HG03025 (cell line): ENCODE measurements at regions not wholly inside any gene's neighbourhood (a gene's known extent, or its start where the extent isn't known, plus 50 kb on each side); places are given as distances from the start of the nearest gene placed in this dataset.
"Not testable (repeated sequence)": the region's sequence is repeated elsewhere in the genome, so short reads cannot be mapped to it uniquely, and the experiment has no call there.

Experiments used
- ATAC-seq: cut with Tn5 transposase; IDR thresholded peaks from one replicate; pipeline ENCODE4 v1.9.1; 2021; ENCODE audit warnings: mild to moderate bottlenecking, moderate library complexity; ENCODE audit not compliant: unreplicated experiment, low FRiP score

DNA sequence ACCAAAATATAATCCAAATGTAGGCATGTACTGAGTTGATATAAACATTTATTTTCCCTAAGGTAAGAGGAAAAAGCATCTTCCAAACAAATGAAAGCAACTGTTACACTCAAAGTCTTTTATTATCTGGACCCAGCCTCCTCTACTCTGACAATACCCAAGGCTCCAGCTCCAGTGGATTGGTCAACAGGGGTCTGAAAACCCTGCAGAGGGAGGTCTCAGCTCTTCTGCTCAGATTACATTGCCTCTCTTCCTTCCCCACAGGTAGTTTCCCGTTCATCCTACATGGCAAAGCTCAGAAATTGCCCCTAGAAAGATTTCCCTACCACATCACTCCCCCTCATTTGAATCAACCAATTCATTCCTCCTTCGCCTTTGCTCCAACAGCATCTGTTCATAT is 457.0 kb downstream of the METTL4 start:
- ATAC-seq: no peak

GRCh38 chr18:2114765-2115164 is 456.5 kb downstream of the METTL4 start:
- ATAC-seq: no peak

- no peak for ATAC-seq
Measured at GRCh38 chr18:2121224-2121623, 450.1 kb downstream of the METTL4 start.

- ATAC-seq: no peak
Measured at GRCh38 chr18:2123077-2123476, 448.2 kb downstream of the METTL4 start.

DNA sequence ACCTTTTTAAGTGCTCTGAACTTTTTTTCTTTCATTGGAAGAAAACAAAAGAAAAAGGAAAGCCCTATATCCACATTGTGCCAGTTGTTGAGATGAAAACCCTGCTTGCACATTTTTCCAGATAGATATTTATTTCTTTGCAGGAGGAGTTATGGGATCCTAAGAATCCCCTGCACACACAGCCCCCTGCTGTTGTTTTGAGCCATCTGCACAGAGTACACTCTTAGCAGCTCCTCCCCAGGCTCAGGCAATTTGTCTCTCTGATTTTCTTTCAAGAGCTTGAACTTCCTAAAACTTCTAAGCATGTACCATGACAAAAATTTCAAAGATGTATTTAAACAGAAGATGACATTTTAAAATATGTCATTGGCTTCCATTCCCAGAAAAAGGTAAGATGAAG is 436.9 kb downstream of the METTL4 start:
- no peak for ATAC-seq

- no peak for ATAC-seq
Measured at GRCh38 chr18:2135309-2135708, 436.0 kb downstream of the METTL4 start.

GRCh38 chr18:2138552-2138951 is 432.8 kb downstream of the METTL4 start:
- no peak for ATAC-seq

DNA sequence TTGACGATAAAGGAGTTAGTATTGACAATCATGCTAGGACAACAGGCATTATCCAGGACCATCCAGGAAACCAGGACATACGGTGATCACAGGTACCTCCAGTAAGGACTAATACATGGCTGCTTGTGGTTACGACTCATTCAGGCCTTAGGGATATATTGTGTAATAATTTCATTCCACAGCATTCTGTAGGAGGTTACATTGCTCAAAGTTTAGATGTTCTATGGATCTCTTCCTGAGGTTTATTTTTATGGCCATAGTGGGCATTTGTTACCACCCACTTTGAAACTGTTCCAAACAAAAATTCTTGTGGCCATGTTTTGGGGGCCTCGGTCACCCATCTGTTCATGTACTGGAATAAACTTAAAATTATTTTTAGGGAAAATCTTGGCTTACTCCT is 431.6 kb downstream of the METTL4 start:
- ATAC-seq: no peak

DNA sequence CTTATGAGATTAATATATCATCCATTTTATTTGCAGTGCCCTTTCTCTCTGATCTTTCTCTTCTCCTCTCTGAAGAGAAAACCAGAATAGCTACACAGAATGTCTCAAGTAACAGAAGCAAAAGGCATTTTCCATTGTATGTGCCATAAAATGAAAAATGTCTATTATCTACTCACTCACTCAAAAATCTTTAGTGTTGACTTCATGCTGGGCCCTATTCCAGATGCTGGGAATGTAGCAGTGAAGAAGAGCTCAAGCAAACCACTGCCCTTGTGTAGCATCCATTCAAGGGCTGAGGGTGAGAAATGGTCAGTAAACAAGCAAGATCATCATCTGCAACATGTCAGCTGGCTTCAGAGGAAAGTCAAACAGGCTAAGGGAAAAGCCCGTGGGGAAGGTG is 427.7 kb downstream of the METTL4 start:
- ATAC-seq: no peak

GRCh38 chr18:2144811-2145210 is 426.5 kb downstream of the METTL4 start:
- no peak for ATAC-seq

- no peak for ATAC-seq
Measured at GRCh38 chr18:2146092-2146491, 425.2 kb downstream of the METTL4 start.

GRCh38 chr18:2146754-2147153 is 424.6 kb downstream of the METTL4 start:
- no peak for ATAC-seq

DNA sequence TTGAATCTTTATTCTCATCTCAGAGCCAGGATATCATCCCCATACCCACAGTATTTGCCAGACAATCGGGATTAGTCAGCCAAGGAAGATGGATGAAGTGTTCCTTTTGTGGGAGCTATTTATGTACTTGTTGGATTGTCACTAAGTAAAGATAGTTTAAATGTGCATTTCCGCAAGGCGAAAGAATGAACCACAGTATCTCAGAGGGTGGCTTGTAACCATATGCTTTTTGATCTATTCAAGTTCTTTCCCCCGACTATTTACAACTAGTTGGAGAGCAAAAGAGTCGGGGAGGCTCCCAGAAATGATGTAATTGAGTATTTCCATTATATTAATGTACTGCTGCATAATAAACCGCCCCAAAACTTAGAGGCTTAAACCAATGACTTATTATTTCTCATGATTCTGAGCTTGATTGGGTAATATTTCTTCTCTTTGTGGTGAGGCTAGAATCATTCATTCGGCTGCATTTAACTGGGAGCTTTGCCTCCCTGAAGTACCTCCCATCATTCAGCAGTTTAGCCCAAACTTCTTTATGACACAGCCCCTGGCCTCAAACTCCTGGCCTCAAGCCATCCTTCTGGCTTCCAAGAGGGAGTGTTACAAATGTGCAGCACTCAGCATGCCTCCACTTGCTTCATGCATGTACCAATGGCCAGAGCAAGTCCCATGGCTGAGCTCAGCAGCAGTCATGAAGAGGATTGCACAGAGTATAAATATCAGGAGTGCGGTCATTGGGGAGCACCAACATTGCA is 423.7 kb downstream of the METTL4 start:
- no peak for ATAC-seq

DNA sequence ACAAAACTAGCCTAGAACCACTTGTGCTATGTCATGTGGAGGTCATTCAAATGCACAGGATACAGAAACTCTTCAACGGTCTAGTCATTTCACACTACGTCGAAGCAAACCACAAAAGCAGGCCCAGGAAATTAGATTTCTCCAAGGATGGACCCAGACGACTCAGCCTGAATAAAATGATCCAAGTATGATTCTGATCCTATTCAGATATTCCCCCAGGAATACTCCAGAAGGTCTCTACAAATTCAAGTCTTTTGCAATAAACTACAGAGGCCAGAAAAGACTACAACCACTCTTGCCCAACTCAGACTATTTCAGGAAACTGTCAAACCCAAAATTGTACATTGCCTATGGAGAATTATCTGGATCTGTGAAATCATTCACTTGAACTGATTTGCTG is 422.5 kb downstream of the METTL4 start:
- no peak for ATAC-seq

- no peak for ATAC-seq
Measured at GRCh38 chr18:2150566-2150965, 420.7 kb downstream of the METTL4 start.

GRCh38 chr18:2154278-2154677 is 417.0 kb downstream of the METTL4 start:
- no peak for ATAC-seq

DNA sequence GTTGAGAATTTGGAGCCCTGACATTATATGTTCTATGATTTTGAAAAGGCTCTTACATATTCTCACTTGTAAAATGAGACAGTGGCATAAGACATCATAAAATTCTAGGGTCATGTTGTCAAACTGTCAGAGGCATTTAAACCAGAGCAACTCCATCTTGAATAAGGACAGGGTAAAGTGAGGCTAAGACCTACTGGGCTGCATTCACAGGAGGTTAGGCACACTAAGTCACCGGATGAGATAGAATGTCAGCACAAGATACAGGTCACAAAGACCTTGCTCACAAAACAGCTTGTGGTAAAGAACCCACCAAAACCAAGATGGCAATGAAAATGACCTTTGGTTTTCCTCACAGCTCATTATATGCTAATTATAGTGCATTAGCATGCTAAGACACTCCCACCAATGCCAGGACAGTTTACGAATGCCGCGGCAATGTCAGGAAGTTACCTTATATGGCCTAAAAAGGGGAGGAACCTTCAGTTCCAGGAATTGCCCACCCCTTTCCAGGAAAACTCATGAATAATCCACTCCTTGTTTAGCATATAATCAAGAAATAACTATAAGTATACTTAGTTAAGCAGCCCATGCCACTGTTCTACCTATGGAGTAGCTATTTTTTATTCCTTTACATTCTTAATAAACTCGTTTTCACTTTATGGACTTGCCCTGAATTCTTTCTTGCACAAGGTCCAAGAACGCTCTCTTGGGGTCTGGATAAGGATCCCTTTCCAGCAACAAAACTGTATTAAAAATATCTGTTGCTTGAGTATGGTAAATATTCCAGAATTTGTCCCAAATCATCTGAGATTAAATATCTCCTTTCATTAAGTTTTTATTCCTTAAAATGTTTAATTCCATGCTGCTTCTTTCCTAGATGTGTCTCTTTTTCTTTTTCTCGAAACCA is 406.4 kb downstream of the METTL4 start:
- no peak for ATAC-seq

- ATAC-seq: not testable (repeated sequence)
Measured at GRCh38 chr18:2166876-2167275, 404.4 kb downstream of the METTL4 start.

GRCh38 chr18:2168022-2168421 is 403.3 kb downstream of the METTL4 start:
- ATAC-seq: no peak

DNA sequence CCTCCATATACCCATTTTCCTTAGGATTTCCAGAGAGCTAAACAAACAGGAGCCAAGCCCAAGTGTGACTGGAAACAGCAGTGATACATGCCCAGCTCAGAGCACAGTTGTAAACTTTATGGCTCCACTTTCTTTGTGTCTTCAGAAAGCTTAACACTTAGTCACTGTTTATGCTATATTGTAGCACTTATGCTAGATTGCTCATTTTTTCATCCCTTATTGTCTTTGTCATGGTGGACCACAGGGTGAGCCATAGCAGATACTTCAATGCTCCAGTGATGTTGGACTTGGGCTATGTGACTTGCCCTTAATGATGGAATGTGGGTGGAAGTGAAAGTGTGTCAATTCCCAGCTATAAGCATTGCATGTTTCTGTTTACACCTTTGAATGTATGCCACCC is 401.6 kb downstream of the METTL4 start:
- no peak for ATAC-seq

DNA sequence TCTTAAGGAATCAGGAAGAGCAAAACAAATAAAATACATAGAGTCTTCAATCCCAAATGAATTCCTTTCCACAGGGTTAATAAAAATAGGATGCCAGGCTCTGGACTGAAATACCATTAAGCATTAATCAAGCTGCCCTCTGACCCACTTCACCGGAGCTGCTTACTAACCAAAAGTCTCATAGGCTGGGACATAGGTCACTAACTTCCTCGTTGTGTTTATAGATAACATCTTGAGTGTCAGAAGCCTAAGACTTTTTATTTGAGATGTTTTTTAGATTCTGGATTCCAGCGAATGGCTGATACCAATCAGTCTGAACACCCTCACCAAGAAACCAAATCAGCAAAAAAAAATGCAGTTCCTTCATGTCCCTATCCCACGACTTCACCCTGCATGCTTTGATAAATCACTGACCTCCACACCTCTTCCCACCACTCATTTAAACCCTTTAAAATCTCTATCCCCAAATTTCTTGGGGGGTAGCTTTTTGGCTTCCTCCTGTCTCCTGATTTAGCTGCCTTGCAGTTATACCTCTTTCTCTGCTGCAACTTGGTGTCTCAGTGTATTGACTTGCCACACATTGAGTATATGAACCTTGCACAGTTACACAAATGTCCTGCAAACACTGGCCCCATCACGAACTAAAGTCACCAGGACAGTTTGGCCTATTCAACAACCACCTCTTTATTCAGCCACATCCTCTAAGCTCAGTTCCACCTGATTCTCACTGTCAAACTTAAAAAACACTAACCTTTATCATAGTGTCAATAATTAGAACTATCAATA is 399.3 kb downstream of the METTL4 start:
- no peak for ATAC-seq
